HepG2 (cell line): ENCODE measurements at regions not wholly inside any gene's neighbourhood (a gene's known extent, or its start where the extent isn't known, plus 50 kb on each side); places are given as distances from the start of the nearest gene placed in this dataset.

Experiments
- ATAC-seq: fragments of 200-7000 bp; cut with Tn5 transposase; 3 replicates; pipeline ENCODE4 v1.9.1; 2020; ENCODE audit warnings: mild to moderate bottlenecking, moderate library complexity
- BruUV-seq: library from RNA; stranded (reverse); fragments of 400-500 nt; replicated peaks from 2 replicates; lab custom pipeline; 2021; lab: Mats Ljungman, UMichigan
- CTCF ChIA-PET: fragments of 300-600 bp; formaldehyde crosslinking; extraction: SDS; loops from one replicate; lab custom pipeline; 2021; ENCODE audit warnings: low total read pairs, inconsistent platforms, low intra/inter-chr PET ratio; lab: Yijun Ruan, JAX
- POLR2A ChIA-PET: fragments of 350-600 bp; sonication (Branson Sonifier 250); formaldehyde crosslinking; loops from one replicate; lab custom pipeline; 2020; ENCODE audit warnings: antibody characterized with exemption, inconsistent platforms; lab: Yijun Ruan, JAX
- DNase-seq: peaks from one replicate; pipeline ENCODE4 v3.0.0-alpha.2; 2015; ENCODE audit warnings: low spot score
- FAIRE-seq: peaks from 3 replicates; lab custom pipeline; 2011; peaks lifted over from hg19 to GRCh38; lab: Jason Lieb, UNC
- H2AFZ ChIP-seq: one replicate; pipeline ENCODE4 v1.6.1; 2011; ENCODE audit warnings: low read length, inconsistent platforms
- H3K27ac ChIP-seq: fragments of 300-600 bp; 3 replicates; pipeline ENCODE4 v1.8.0; 2011; ENCODE audit warnings: mixed run types, mild to moderate bottlenecking, mixed read lengths, low read length, inconsistent platforms; ENCODE audit not compliant: insufficient read depth; ENCODE audit errors: extremely low read length
- H3K27me3 ChIP-seq, 2 experiments: fragments of 200-600 bp in 1 of 2; 2 replicates in 1 of 2; 3 replicates in 1 of 2; pipeline versions ENCODE4 v1.6.0 to v1.8.0; 2011; ENCODE audit warnings: low read length in 2 of 2, mild to moderate bottlenecking in 2 of 2, moderate library complexity in 2 of 2, inconsistent platforms in 1 of 2; ENCODE audit not compliant: insufficient read depth in 2 of 2, control insufficient read depth in 1 of 2
- H3K36me3 ChIP-seq, 2 experiments: fragments of 200-600 bp in 1 of 2; replicated peaks in 1 of 2; 2 replicates in 1 of 2; 3 replicates in 1 of 2; pipeline versions ENCODE4 v1.5.1 to v1.8.0; 2011; ENCODE audit warnings: low read length in 2 of 2, inconsistent platforms in 1 of 2; ENCODE audit not compliant: insufficient read depth in 2 of 2, control insufficient read depth in 1 of 2
- H3K4me1 ChIP-seq: 2 replicates; pipeline ENCODE4 v1.5.1; 2012; ENCODE audit warnings: low read length, inconsistent platforms; ENCODE audit not compliant: insufficient read depth
- H3K4me2 ChIP-seq: 2 replicates; pipeline ENCODE4 v1.6.0; 2011; ENCODE audit warnings: low read depth, low read length, inconsistent platforms
- H3K4me3 ChIP-seq, 3 experiments: fragments of 200-600 bp in 1 of 3; sonication (generic), shearing (Covaris generic) in 1 of 3; replicated peaks in 1 of 3; 2 replicates each; pipeline ENCODE4 v1.5.1; 2011 to 2016; ENCODE audit warnings: low read length in 3 of 3, inconsistent platforms in 2 of 3, low read depth in 2 of 3, mild to moderate bottlenecking in 2 of 3, control low read depth in 1 of 3, mixed read lengths in 1 of 3; ENCODE audit not compliant: insufficient read depth in 1 of 3
- H3K79me2 ChIP-seq: one replicate; pipeline ENCODE4 v1.6.1; 2011; ENCODE audit warnings: low read length, inconsistent platforms; ENCODE audit not compliant: insufficient read depth
- H3K9ac ChIP-seq: 2 replicates; pipeline ENCODE4 v1.6.0; 2011; ENCODE audit warnings: mild to moderate bottlenecking, low read depth, low read length, inconsistent platforms; ENCODE audit not compliant: insufficient read depth
- H3K9me3 ChIP-seq: 2 replicates; pipeline ENCODE4 v1.5.1; 2012; ENCODE audit warnings: mild to moderate bottlenecking, low read length
- H4K20me1 ChIP-seq: 2 replicates; pipeline ENCODE4 v1.6.0; 2011; ENCODE audit warnings: inconsistent platforms, mild to moderate bottlenecking, low read length, moderate library complexity; ENCODE audit not compliant: insufficient read depth
- CBX5 ChIP-seq: sonication (generic); formaldehyde crosslinking; IDR thresholded peaks from 2 replicates; pipeline ENCODE4 v1.4.0; 2020; ENCODE audit warnings: missing genetic modification reagents, borderline replicate concordance
- GTF2F1 ChIP-seq: fragments of 150-350 bp; IDR thresholded peaks from 2 replicates; pipeline ENCODE4 v1.6.1; 2014; ENCODE audit warnings: low read length
- HOXA7 ChIP-seq: sonication (generic); formaldehyde crosslinking; IDR thresholded peaks from 2 replicates; pipeline ENCODE4 v1.8.1; 2022; ENCODE audit warnings: mild to moderate bottlenecking, missing genetic modification reagents, moderate library complexity
- MAFG ChIP-seq: sonication (generic); formaldehyde crosslinking; IDR thresholded peaks from 2 replicates; pipeline ENCODE4 v1.5.1; 2020; ENCODE audit warnings: mild to moderate bottlenecking, missing genetic modification reagents
- RBAK ChIP-seq: sonication (generic); formaldehyde crosslinking; IDR thresholded peaks from 2 replicates; pipeline ENCODE4 v1.5.1; 2020; ENCODE audit warnings: mild to moderate bottlenecking, missing genetic modification reagents
- SATB2 ChIP-seq: sonication (generic); formaldehyde crosslinking; IDR thresholded peaks from 2 replicates; pipeline ENCODE4 v1.5.0; 2020; ENCODE audit warnings: missing genetic modification reagents
- ZNF124 ChIP-seq: sonication (generic); formaldehyde crosslinking; IDR thresholded peaks from 2 replicates; pipeline ENCODE4 v1.4.0; 2020; ENCODE audit warnings: missing genetic modification reagents
- ZNF230 ChIP-seq: sonication (generic); formaldehyde crosslinking; IDR thresholded peaks from 2 replicates; pipeline ENCODE4 v1.4.0; 2020; ENCODE audit warnings: mild to moderate bottlenecking, missing genetic modification reagents
- ZNF235 ChIP-seq: sonication (generic); formaldehyde crosslinking; IDR thresholded peaks from 2 replicates; pipeline ENCODE4 v1.8.1; 2023; ENCODE audit warnings: mild to moderate bottlenecking, missing genetic modification reagents, borderline replicate concordance
- ZNF34 ChIP-seq: sonication (generic); formaldehyde crosslinking; IDR thresholded peaks from 2 replicates; pipeline ENCODE4 v1.4.0; 2020; ENCODE audit warnings: mild to moderate bottlenecking, missing genetic modification reagents, borderline replicate concordance
- ZNF790 ChIP-seq: sonication (generic); formaldehyde crosslinking; IDR thresholded peaks from 2 replicates; pipeline ENCODE4 v1.8.0; 2022; ENCODE audit warnings: missing genetic modification reagents, mild to moderate bottlenecking, borderline replicate concordance
- in situ Hi-C: cut with HindIII; loops from 2 replicates; pipeline ENCODE4 v1.10.0; 2017; ENCODE audit warnings: low pct_unique_long_range_greater_than_20kb; ENCODE audit not compliant: extremely low pct_ligation_motif_present
- intact Hi-C: fragments of 100-400 bp; cut with micrococcal nuclease; formaldehyde crosslinking; loops from one replicate; pipeline ENCODE4 v1.10.0; 2022; ENCODE audit not compliant: unreplicated experiment
- TF ChIP-seq, protein P1 (sequence below), 2 experiments: sonication (generic) in 1 of 2; formaldehyde crosslinking in 1 of 2; IDR thresholded peaks; 2 replicates each; pipeline versions ENCODE4 v1.5.1 to v1.6.1; 2011 to 2020; ENCODE audit warnings: borderline replicate concordance in 1 of 2, low read depth in 1 of 2, low read length in 1 of 2, mild to moderate bottlenecking in 1 of 2, missing genetic modification reagents in 1 of 2, moderate library complexity in 1 of 2

DNA sequence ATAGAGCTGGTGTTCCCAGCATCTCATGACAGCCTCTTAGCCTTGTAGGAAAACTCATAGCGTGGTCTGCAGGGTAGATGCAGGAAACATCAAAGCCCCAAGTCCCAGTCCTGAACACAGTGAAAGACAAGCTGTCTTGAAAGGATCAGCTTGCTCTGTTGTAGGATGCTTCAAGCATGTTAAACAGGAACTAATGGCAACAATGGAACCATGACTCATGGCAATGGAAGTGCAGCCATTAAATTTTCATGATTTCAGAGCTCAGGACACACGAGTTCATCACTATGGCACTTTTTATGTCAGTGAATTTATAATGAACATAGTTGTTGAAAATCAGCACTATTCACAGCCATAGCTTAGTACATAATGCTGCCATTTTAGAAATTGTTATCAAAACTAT is 367.7 kb downstream of the KIF16B start (continued):
- TF ChIP-seq, protein P1, sequence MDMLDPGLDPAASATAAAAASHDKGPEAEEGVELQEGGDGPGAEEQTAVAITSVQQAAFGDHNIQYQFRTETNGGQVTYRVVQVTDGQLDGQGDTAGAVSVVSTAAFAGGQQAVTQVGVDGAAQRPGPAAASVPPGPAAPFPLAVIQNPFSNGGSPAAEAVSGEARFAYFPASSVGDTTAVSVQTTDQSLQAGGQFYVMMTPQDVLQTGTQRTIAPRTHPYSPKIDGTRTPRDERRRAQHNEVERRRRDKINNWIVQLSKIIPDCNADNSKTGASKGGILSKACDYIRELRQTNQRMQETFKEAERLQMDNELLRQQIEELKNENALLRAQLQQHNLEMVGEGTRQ (IDR thresholded peaks at IDR 0.05; ENCODE audit: low read depth, low read length), result no peak
- TF ChIP-seq, protein P1 (CRISPR knock-in tag; IDR thresholded peaks at IDR 0.05; ENCODE audit: borderline replicate concordance), result no peak
- TF ChIP-seq, all 625 proteins: peak for 0

DNA sequence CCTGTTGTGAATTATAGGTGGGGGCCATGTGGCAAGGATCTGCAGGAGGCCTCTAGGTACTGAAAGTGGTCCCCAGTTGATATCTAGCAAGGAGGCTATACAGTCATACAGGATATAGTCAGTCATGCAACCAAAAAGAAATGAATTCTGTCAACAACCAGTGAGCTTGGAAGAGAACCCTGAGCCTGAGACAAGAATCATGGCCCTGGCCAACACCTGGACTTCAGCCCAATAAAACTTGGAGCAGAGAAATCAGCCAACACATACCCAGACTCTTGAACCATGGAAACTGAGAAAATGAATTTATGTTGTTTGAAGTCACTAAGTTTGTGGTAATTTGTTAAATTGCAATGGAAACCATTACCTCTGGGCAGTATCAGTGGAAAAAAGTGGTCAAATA is 370.2 kb downstream of the KIF16B start:
- Histone ChIP-seq H3K27me3 (no peaks in the 10 kb centered on the region), H3K79me2 (no peaks in the 10 kb centered on the region), H4K20me1 (no peaks in the 10 kb centered on the region), H3K4me2 (no peak overlapping the region), H3K36me3 (no peaks in the 10 kb centered on the region), H3K9ac (no peak overlapping the region), H2AFZ (no peak overlapping the region), H3K27ac (no peak overlapping the region), H3K4me3 (no peak overlapping the region), H3K4me1 (no peaks in the 10 kb centered on the region), H3K9me3 (no peaks in the 10 kb centered on the region)
- no peak for FAIRE-seq
- intact Hi-C loops, result no loop called here
- no peak for DNase-seq
- no peak for ATAC-seq
- no peak for TF ChIP-seq HOXA7 (CRISPR knock-in tag)
- TF ChIP-seq ZNF235 (CRISPR knock-in tag), result no peak
- no peak for TF ChIP-seq ZNF124 (CRISPR knock-in tag)
- no peak for TF ChIP-seq RBAK (CRISPR knock-in tag)
- TF ChIP-seq MAFG, result no peak
- TF ChIP-seq GTF2F1, result no peak
- no peak for TF ChIP-seq ZNF230 (CRISPR knock-in tag)
- TF ChIP-seq ZNF34 (CRISPR knock-in tag), result no peak
- no peak for TF ChIP-seq SATB2 (CRISPR knock-in tag)
- TF ChIP-seq ZNF790 (CRISPR knock-in tag), result no peak
- TF ChIP-seq CBX5 (CRISPR knock-in tag), result no peak
- in situ Hi-C loops, result no loop called here
- no TSS peak for BruUV-seq
- POLR2A ChIA-PET, result no interaction called here
- CTCF ChIA-PET, result no interaction called here
